Fibroblast of the aortic adventitia (primary cell): ENCODE measurements at regions not wholly inside any gene's neighbourhood (a gene's known extent, or its start where the extent isn't known, plus 50 kb on each side); places are given as distances from the start of the nearest gene placed in this dataset.

ENCODE experiments used
- DNase-seq: peaks from one replicate; pipeline ENCODE4 v3.0.0-alpha.2; 2010; ENCODE audit warnings: low read depth
- H3K4me3 ChIP-seq: 2 replicates; pipeline ENCODE4 v1.5.1; 2011; ENCODE audit warnings: low read depth, mild to moderate bottlenecking, control low read depth, low read length, moderate library complexity
- CTCF ChIP-seq: IDR thresholded peaks from 2 replicates; pipeline ENCODE4 v1.5.1; 2011; ENCODE audit warnings: mild to moderate bottlenecking, low read length, control low read depth, inconsistent platforms; ENCODE audit not compliant: insufficient read depth

- H3K4me3 ChIP-seq, result no peak overlapping the region
- DNase-seq, result no peak
- TF ChIP-seq CTCF, result no peak
Measured at GRCh38 chr10:23606456-23606855, 167.6 kb downstream of the OTUD1 start.

GRCh38 chr10:23608926-23609325 is 170.1 kb downstream of the OTUD1 start:
- no peak for DNase-seq
- TF ChIP-seq CTCF, result no peak
- H3K4me3 ChIP-seq, result no peak overlapping the region

DNA sequence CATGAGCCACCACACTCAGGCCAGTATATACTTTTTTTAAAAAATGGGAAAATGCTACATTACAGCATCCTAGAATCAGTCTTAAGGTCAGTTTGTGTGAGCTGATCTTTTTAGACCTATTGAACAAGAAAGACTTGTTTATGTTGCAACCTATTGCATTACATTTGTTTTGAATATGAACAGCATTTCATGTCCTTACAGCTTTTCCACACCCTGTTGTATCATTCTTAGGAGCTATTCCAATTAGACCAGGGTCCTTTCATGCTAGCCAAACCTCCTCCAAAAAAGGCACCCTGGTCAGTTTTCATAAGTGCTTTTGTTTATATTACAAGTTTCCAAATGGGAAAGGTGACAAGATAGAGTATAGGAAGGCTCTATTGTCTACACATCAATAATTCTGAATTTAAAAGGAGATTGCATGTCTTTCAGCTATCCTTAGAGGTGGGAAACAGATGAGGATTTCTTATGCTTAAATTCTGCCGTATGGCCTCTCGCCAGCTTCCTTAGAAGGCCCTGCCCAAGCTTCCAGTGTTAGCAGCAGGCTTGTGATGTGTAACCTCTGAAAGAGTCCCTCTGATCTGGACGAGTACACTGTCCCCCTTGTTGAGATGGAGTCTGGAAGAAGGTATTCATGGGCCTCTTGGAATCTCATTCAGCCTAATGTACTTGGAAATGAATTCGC is 171.9 kb downstream of the OTUD1 start:
- DNase-seq, result peak; percentile 45
- H3K4me3 ChIP-seq, result no peak overlapping the region
- no peak for TF ChIP-seq CTCF

- no peak for DNase-seq
- no peak for TF ChIP-seq CTCF
- H3K4me3 ChIP-seq, result no peak overlapping the region
Measured at GRCh38 chr10:23611308-23612029, 172.6 kb downstream of the OTUD1 start.

GRCh38 chr10:23613900-23614299 is 175.0 kb downstream of the OTUD1 start:
- no peak for TF ChIP-seq CTCF
- H3K4me3 ChIP-seq, result no peak overlapping the region
- no peak for DNase-seq

DNA sequence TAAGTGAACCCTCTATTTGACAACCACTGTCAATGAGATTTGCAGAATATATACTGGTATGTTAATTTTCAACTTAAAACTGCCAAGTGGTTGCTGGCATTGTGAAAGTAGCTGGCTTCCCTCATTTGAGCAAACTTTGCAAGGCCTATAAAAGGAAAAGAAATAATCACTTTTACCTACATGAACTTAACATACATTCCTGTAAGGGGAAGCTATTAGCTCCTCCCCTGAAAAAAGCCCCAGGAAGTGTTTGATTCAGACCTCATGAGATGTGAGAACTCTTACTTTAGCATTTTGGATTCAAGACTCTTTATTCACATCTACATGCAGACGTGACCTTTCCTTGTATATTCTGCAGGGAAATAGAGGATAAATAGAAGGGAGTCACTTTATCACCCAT is 175.6 kb downstream of the OTUD1 start:
- no peak overlapping the region for H3K4me3 ChIP-seq
- DNase-seq, result no peak
- no peak for TF ChIP-seq CTCF
